SK-N-SH treated with all-trans-retinoic acid at 6 μM for 48 hours (cell line): ENCODE measurements at regions not wholly inside any gene's neighbourhood (a gene's known extent, or its start where the extent isn't known, plus 50 kb on each side); places are given as distances from the start of the nearest gene placed in this dataset.
"Not testable (repeated sequence)": the region's sequence is repeated elsewhere in the genome, so short reads cannot be mapped to it uniquely, and the experiment has no call there.

ENCODE experiments used
- ATAC-seq: fragments of 200-7000 bp; cut with Tn5 transposase; 3 replicates; pipeline ENCODE4 v1.9.1; 2020; ENCODE audit warnings: mild to moderate bottlenecking, moderate library complexity
- ARNTL ChIP-seq: fragments of 450-650 bp; formaldehyde crosslinking; IDR thresholded peaks from 2 replicates; pipeline ENCODE4 v1.5.0; 2020; ENCODE audit warnings: low read depth, mild to moderate bottlenecking, moderate library complexity, borderline replicate concordance
- BACH2 ChIP-seq: fragments of 250-450 bp; sonication (Bioruptor Pico); IDR thresholded peaks from 2 replicates; pipeline ENCODE4 v1.9.0; 2021; ENCODE audit warnings: mild to moderate bottlenecking, borderline replicate concordance
- CSDC2 ChIP-seq: fragments of 250-450 bp; sonication (Bioruptor Pico); IDR thresholded peaks from 2 replicates; pipeline ENCODE4 v1.5.0; 2020; ENCODE audit warnings: mild to moderate bottlenecking, moderate library complexity
- ESRRG ChIP-seq: fragments of 250-450 bp; sonication (Bioruptor Pico); IDR thresholded peaks from 2 replicates; pipeline ENCODE4 v1.6.1; 2021; ENCODE audit warnings: mild to moderate bottlenecking
- ISL1 ChIP-seq: fragments of 250-450 bp; sonication (Bioruptor Pico); IDR thresholded peaks from 2 replicates; pipeline ENCODE4 v2.1.2; 2022; ENCODE audit warnings: mild to moderate bottlenecking, moderate library complexity
- PPARA ChIP-seq: fragments of 250-450 bp; sonication (Bioruptor Pico); IDR thresholded peaks from 2 replicates; pipeline ENCODE4 v1.5.0; 2020; ENCODE audit warnings: mild to moderate bottlenecking, borderline replicate concordance
- RARB ChIP-seq: fragments of 250-450 bp; sonication (Bioruptor Pico); IDR thresholded peaks from 2 replicates; pipeline ENCODE4 v1.8.0; 2021; ENCODE audit warnings: mild to moderate bottlenecking, moderate library complexity
- SNAI2 ChIP-seq: fragments of 250-450 bp; sonication (Bioruptor Pico); IDR thresholded peaks from 2 replicates; pipeline ENCODE4 v1.5.0; 2020; ENCODE audit warnings: mild to moderate bottlenecking, moderate library complexity
- TCF4 ChIP-seq: fragments of 250-450 bp; sonication (Bioruptor Pico); IDR thresholded peaks from 2 replicates; pipeline ENCODE4 v1.8.0; 2021; ENCODE audit warnings: mild to moderate bottlenecking, moderate library complexity, borderline replicate concordance
- TOX ChIP-seq: fragments of 250-450 bp; sonication (Bioruptor Pico); IDR thresholded peaks from 2 replicates; pipeline ENCODE4 v1.8.0; 2021; ENCODE audit warnings: mild to moderate bottlenecking, moderate library complexity, borderline replicate concordance
- ZFP3 ChIP-seq: fragments of 250-450 bp; sonication (Bioruptor Pico); IDR thresholded peaks from 2 replicates; pipeline ENCODE4 v1.5.0; 2020; ENCODE audit warnings: mild to moderate bottlenecking, moderate library complexity
- ZNF565 ChIP-seq: fragments of 450-650 bp; formaldehyde crosslinking; conservative IDR thresholded peaks from 2 replicates; pipeline ENCODE4 v1.5.0; 2020; ENCODE audit warnings: low read depth, mild to moderate bottlenecking, moderate library complexity
- ZNF70 ChIP-seq: fragments of 450-650 bp; formaldehyde crosslinking; IDR thresholded peaks from 2 replicates; pipeline ENCODE4 v1.5.0; 2020; ENCODE audit warnings: mild to moderate bottlenecking, moderate library complexity
- ZNF8 ChIP-seq: fragments of 450-650 bp; formaldehyde crosslinking; IDR thresholded peaks from 2 replicates; pipeline ENCODE4 v1.5.0; 2020; ENCODE audit warnings: mild to moderate bottlenecking, moderate library complexity
- TF ChIP-seq, protein P1 (sequence below): fragments of 250-450 bp; sonication (Bioruptor Pico); IDR thresholded peaks from 2 replicates; pipeline ENCODE4 v1.8.0; 2020; ENCODE audit warnings: mild to moderate bottlenecking, moderate library complexity, borderline replicate concordance
- TF ChIP-seq, protein P2 (sequence below): fragments of 250-450 bp; sonication (Bioruptor Pico); IDR thresholded peaks from 2 replicates; pipeline ENCODE4 v1.5.0; 2020; ENCODE audit warnings: mild to moderate bottlenecking, moderate library complexity

DNA sequence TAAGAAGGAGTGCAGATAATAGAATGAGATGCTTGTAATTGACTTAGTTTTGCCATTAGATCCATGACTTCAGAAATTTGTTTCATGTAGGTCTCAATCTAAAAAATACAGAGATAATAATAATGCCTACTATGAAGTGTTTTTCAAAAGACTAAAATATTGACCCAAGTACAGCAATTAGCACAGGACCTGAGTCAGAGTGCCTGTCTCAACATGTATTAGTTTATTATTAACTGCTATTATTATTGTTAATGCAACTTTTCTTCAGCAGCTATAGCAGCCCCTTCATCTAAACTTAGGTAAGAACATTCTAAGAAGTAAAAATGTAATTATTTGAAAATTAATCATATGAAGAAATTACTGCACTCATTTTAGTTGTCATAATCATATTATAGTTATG, 82.9 kb upstream of the HGF start:
- ATAC-seq = no peak
- TF ChIP-seq PPARA (CRISPR knock-in tag) (no peak), ZFP3 (CRISPR knock-in tag) (no peak), ESRRG (CRISPR knock-in tag) (no peak), SNAI2 (CRISPR knock-in tag) (no peak), ZNF70 (CRISPR knock-in tag) (no peak), ISL1 (CRISPR knock-in tag) (no peak), ZNF8 (CRISPR knock-in tag) (no peak), ARNTL (CRISPR knock-in tag) (no peak)
- TF ChIP-seq, protein P1, sequence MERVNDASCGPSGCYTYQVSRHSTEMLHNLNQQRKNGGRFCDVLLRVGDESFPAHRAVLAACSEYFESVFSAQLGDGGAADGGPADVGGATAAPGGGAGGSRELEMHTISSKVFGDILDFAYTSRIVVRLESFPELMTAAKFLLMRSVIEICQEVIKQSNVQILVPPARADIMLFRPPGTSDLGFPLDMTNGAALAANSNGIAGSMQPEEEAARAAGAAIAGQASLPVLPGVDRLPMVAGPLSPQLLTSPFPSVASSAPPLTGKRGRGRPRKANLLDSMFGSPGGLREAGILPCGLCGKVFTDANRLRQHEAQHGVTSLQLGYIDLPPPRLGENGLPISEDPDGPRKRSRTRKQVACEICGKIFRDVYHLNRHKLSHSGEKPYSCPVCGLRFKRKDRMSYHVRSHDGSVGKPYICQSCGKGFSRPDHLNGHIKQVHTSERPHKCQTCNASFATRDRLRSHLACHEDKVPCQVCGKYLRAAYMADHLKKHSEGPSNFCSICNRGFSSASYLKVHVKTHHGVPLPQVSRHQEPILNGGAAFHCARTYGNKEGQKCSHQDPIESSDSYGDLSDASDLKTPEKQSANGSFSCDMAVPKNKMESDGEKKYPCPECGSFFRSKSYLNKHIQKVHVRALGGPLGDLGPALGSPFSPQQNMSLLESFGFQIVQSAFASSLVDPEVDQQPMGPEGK (CRISPR knock-in tag) = no peak
- TF ChIP-seq, protein P2, sequence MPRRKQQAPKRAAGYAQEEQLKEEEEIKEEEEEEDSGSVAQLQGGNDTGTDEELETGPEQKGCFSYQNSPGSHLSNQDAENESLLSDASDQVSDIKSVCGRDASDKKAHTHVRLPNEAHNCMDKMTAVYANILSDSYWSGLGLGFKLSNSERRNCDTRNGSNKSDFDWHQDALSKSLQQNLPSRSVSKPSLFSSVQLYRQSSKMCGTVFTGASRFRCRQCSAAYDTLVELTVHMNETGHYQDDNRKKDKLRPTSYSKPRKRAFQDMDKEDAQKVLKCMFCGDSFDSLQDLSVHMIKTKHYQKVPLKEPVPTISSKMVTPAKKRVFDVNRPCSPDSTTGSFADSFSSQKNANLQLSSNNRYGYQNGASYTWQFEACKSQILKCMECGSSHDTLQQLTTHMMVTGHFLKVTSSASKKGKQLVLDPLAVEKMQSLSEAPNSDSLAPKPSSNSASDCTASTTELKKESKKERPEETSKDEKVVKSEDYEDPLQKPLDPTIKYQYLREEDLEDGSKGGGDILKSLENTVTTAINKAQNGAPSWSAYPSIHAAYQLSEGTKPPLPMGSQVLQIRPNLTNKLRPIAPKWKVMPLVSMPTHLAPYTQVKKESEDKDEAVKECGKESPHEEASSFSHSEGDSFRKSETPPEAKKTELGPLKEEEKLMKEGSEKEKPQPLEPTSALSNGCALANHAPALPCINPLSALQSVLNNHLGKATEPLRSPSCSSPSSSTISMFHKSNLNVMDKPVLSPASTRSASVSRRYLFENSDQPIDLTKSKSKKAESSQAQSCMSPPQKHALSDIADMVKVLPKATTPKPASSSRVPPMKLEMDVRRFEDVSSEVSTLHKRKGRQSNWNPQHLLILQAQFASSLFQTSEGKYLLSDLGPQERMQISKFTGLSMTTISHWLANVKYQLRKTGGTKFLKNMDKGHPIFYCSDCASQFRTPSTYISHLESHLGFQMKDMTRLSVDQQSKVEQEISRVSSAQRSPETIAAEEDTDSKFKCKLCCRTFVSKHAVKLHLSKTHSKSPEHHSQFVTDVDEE (CRISPR knock-in tag) = no peak

DNA sequence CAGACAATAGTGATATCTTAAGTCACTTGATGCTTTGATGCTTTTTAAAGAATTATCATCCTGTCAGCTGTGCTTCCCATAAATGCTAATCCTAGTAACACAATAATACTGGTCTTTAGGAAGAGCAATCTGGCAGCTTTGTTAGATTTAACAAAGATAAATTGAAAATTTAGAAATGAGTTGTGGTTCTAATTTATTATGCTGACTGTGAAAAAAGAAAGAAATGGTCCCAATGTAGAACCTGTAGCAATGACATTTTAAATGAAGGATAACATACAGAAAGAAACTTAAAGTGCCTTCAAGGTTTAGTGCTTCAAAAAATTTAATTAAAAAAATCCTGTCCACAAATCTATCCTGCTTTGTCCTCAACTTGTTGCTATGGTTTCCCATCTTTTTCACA, 81.6 kb upstream of the HGF start:
- TF ChIP-seq ISL1 (CRISPR knock-in tag) (0 out of 2 replicates have a peak, but pooled peaks have one; percentile 7), BACH2 (CRISPR knock-in tag) (no peak), TCF4 (CRISPR knock-in tag) (no peak), ZNF565 (no peak)
- TF ChIP-seq, all 23 proteins: peak for 1
- ATAC-seq = no peak

DNA sequence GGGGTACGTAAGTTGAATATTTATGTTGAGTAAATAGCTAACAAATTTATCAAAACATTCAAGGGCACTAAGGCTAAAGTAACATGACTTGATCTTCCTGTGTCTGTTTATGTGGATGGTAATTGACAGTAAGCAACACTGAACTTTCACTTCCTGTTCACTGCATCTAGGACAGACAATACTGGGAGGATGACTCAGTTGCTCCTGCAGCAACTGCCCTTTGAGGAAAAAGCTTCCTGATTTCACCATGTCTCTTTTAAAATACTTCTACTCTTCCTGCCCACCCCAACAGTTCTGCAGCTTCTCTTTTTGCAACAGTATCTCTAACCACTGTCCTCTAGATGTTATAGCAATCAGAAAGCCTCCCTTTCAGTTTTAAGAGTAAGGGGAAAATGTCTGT, 76.6 kb upstream of the HGF start:
- TF ChIP-seq SNAI2 (CRISPR knock-in tag) (no peak), RARB (CRISPR knock-in tag) (no peak)
- peak; percentile 54; the same call in 2 of the 3 replicates for ATAC-seq

DNA sequence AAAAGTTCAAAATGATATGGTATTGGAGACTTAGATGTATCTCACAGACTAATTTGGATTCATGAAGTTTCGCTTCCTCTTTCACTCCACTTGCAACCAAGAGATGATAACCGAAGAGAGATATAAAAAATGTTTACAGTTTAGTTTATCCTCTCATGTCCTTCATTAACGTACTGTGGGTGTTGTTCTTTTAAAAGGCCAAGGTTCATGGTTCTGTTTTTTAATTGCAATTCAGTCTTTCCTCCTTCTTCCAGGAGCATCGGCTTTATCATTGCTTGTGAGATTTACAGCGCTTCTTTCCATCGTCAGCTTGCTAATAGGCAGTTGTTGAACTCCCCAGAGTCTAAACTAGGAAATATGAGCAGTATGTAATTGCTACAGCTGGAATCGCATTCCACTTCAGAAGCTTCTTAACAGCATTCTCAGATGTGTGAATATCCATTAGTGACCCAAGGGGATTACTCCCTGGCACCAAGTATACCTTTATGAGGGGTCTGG, 75.9 kb upstream of the HGF start:
- no peak for ATAC-seq
- TF ChIP-seq CSDC2 (CRISPR knock-in tag) (no peak), RARB (CRISPR knock-in tag) (no peak), ESRRG (CRISPR knock-in tag) (no peak)
- TF ChIP-seq, protein P1 (CRISPR knock-in tag) = no peak

DNA sequence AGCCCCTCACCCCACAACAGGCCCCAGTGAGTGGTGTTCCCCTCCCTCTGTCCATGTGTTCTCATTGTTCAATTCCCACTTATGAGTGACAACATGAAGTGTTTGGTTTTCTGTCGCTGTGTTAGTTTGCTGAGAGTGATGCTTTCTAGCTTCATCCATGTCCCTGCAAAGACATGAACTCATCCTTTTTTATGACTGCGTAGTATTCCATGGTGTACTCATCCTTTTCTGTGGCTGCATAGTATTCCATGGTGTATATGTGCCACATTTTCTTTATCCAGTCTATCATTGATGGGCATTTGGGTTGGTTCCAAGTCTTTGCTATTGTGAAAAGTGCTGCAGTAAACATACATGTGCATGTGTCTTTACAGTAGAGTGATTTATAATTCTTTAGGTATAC, 73.8 kb upstream of the HGF start:
- not testable (repeated sequence) for ATAC-seq

DNA sequence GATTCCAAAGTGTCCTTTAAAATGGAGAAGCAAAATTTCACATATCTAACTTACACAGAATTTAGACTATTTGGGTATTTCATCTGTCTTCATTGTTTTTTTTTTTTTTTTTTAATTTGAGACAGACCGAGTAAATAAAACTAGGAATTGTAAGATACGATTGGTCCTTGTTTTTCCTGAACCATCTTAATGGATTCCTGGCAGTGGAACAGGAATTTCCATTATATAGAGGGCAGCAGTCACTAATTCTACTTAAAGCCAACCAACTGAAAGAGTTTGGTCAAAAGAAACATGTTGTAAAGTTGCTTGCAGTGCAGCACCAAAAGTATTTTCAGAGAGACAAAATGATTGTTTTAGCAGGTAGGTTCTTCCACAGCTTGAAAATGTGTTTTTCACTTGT, 72.5 kb upstream of the HGF start:
- ATAC-seq = peak; percentile 28; the same call in 1 of the 3 replicates
- no peak for TF ChIP-seq ZNF565
- TF ChIP-seq ISL1 (CRISPR knock-in tag) = peak; percentile 98

DNA sequence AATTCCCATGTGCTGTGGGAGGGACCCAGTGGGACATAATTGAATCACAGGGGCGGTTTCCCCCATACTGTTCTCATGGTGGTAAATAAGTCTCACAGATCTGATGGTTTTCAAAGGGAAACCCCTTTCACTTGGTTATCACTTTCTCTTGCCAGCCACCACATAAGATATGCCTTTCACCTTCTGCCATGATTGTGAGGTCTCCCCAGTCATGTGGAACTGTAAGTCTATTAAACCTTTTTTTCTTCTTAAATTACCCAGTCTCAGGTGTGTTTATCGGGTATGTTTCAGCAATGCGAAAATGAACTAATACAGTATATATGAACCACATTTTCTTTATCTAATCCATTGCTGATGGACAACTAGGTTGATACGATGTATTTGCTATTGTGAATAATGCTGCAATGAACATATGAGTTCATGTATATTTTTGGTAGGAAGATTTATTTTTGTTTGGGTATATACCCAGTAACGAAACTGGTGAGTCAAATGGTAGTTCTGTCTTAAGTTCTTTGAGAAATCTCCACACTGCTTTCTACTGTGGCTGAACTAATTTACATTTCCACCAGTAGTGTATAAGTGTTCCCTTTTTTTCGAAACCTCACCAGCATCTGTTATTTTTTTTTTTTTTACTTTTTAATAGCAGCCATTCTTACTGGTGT, 70.0 kb upstream of the HGF start:
- ATAC-seq = no peak
- TF ChIP-seq TOX (CRISPR knock-in tag) = no peak
